ENCODE measurements at regions not wholly inside any gene's neighbourhood (a gene's known extent, or its start where the extent isn't known, plus 50 kb on each side); places are given as distances from the start of the nearest gene placed in this dataset.
A peak's percentile ranks its signal among the peaks of the same experiment; 100 is the strongest.

GRCh38 chr7:106196460-106197021 lies 84.4 kb upstream of the SYPL1 start:
- DNase-seq, result no peak

GRCh38 chr7:106193661-106194060 lies 81.5 kb upstream of the SYPL1 start:
- no peak for DNase-seq

- peak; percentile 26 for DNase-seq
These were observed 78.6 kb upstream of the SYPL1 start for GRCh38 chr7:106190589-106191330.

GRCh38 chr7:106187613-106188350 lies 75.7 kb upstream of the SYPL1 start:
- DNase-seq, result no peak

GRCh38 chr7:106185719-106186118 lies 73.6 kb upstream of the SYPL1 start:
- no peak for DNase-seq

- DNase-seq, result no peak
These were observed 71.8 kb upstream of the SYPL1 start for GRCh38 chr7:106183952-106184351.

- DNase-seq, result no peak
These were observed 70.8 kb upstream of the SYPL1 start for GRCh38 chr7:106182904-106183303.

GRCh38 chr7:106181658-106182265 lies 69.7 kb upstream of the SYPL1 start:
- DNase-seq, result no peak

- no peak for DNase-seq
These were observed 68.6 kb upstream of the SYPL1 start for GRCh38 chr7:106180721-106181120.

- DNase-seq, result no peak
These were observed 67.1 kb upstream of the SYPL1 start for GRCh38 chr7:106179256-106179655.

- no peak for DNase-seq
These were observed 66.6 kb upstream of the SYPL1 start for GRCh38 chr7:106178593-106179134.

GRCh38 chr7:106177738-106178592 lies 65.9 kb upstream of the SYPL1 start:
- DNase-seq, result no peak

GRCh38 chr7:106177300-106177690 lies 65.2 kb upstream of the SYPL1 start:
- DNase-seq, result no peak

GRCh38 chr7:106176414-106177299 lies 64.5 kb upstream of the SYPL1 start:
- peak; percentile 75 for DNase-seq

GRCh38 chr7:106175507-106175906 lies 63.4 kb upstream of the SYPL1 start:
- peak; percentile 36 for DNase-seq

- DNase-seq, result no peak
These were observed 58.5 kb upstream of the SYPL1 start for GRCh38 chr7:106170651-106171050.

GRCh38 chr7:106169821-106170610 lies 57.9 kb upstream of the SYPL1 start:
- no peak for DNase-seq

- DNase-seq, result no peak
These were observed 55.5 kb upstream of the SYPL1 start for GRCh38 chr7:106167439-106168136.

GRCh38 chr7:106166651-106167342 lies 54.7 kb upstream of the SYPL1 start:
- DNase-seq, result peak; percentile 47

Data from NCI-H1105 (cell line).